GM12878 (cell line): ENCODE measurements at regions not wholly inside any gene's neighbourhood (a gene's known extent, or its start where the extent isn't known, plus 50 kb on each side); places are given as distances from the start of the nearest gene placed in this dataset.

ENCODE experiments used
- ATAC-seq: fragments of 200-7000 bp; cut with Tn5 transposase; 3 replicates; pipeline ENCODE4 v1.9.1; 2020; ENCODE audit warnings: mild to moderate bottlenecking, moderate library complexity
- BruUV-seq: library from RNA; stranded (reverse); fragments of 400-500 nt; replicated peaks from 2 replicates; lab custom pipeline; 2021; lab: Mats Ljungman, UMichigan
- CTCF ChIA-PET: fragments of 300-600 bp; sonication (Branson Sonifier 250); formaldehyde crosslinking; extraction: SDS; loops from one replicate; lab custom pipeline; 2021; ENCODE audit warnings: inconsistent platforms; lab: Yijun Ruan, JAX
- POLR2A ChIA-PET: fragments of 350-600 bp; formaldehyde crosslinking; extraction: SDS; loops from one replicate; lab custom pipeline; 2021; ENCODE audit warnings: inconsistent platforms; lab: Charles Lee
- RAD21 ChIA-PET: fragments of 300-600 bp; sonication (Branson Sonifier 250); formaldehyde crosslinking; loops from one replicate; lab custom pipeline; 2023; ENCODE audit warnings: antibody characterized with exemption; ENCODE audit not compliant: unreplicated experiment; lab: Charles Lee
- SMC1A ChIA-PET: fragments of 300-600 bp; sonication (Branson Sonifier 250); formaldehyde crosslinking; loops from one replicate; lab custom pipeline; 2023; ENCODE audit not compliant: unreplicated experiment, uncharacterized antibody; lab: Charles Lee
- DNase-seq: peaks from one replicate; pipeline ENCODE4 v3.0.0-alpha.2; 2011; ENCODE audit warnings: low read depth, low spot score
- FAIRE-seq: peaks from 3 replicates; lab custom pipeline; 2011; peaks lifted over from hg19 to GRCh38; lab: Jason Lieb, UNC
- H2AFZ ChIP-seq: 2 replicates; pipeline ENCODE4 v1.6.0; 2011; ENCODE audit warnings: low read depth, low read length, control low read depth; ENCODE audit not compliant: control insufficient read depth
- H3K27ac ChIP-seq: 2 replicates; pipeline ENCODE4 v1.5.1; 2011; ENCODE audit warnings: control low read depth; ENCODE audit not compliant: control insufficient read depth, insufficient read depth
- H3K27me3 ChIP-seq, 2 experiments: replicated peaks in 1 of 2; 2 replicates each; pipeline versions ENCODE4 v1.6.0 to v1.6.1; 2011; ENCODE audit warnings: low read length in 1 of 2; ENCODE audit not compliant: control insufficient read depth in 2 of 2, insufficient read depth in 2 of 2
- H3K36me3 ChIP-seq, 2 experiments: 2 replicates each; pipeline ENCODE4 v1.5.1; 2011; ENCODE audit warnings: low read length in 1 of 2; ENCODE audit not compliant: control insufficient read depth in 2 of 2, insufficient read depth in 2 of 2
- H3K4me1 ChIP-seq: 2 replicates; pipeline ENCODE4 v1.6.1; 2011; ENCODE audit warnings: mild to moderate bottlenecking, low read length, moderate library complexity, mixed read lengths; ENCODE audit not compliant: control insufficient read depth, insufficient read depth
- H3K4me2 ChIP-seq: 2 replicates; pipeline ENCODE4 v1.6.0; 2011; ENCODE audit warnings: control low read depth; ENCODE audit not compliant: control insufficient read depth, insufficient read depth
- H3K4me3 ChIP-seq: fragments of 200-600 bp; sonication (generic); 2 replicates; pipeline ENCODE4 v1.5.1; 2016
- H3K79me2 ChIP-seq: 2 replicates; pipeline ENCODE4 v1.6.0; 2011; ENCODE audit warnings: low read length; ENCODE audit not compliant: control insufficient read depth, insufficient read depth
- H3K9ac ChIP-seq: 2 replicates; pipeline ENCODE4 v1.8.0; 2011; ENCODE audit warnings: low read length, control low read depth, mixed read lengths; ENCODE audit not compliant: control insufficient read depth, insufficient read depth
- H3K9me3 ChIP-seq: replicated peaks from 3 replicates; pipeline ENCODE4 v1.5.1; 2011; ENCODE audit warnings: mild to moderate bottlenecking, low read length; ENCODE audit not compliant: control insufficient read depth, insufficient read depth
- H4K20me1 ChIP-seq: 2 replicates; pipeline ENCODE4 v1.6.0; 2011; ENCODE audit not compliant: control insufficient read depth, insufficient read depth
- ASH2L ChIP-seq: fragments of 300-600, 200-600 bp; sonication (generic); IDR thresholded peaks from 2 replicates; pipeline ENCODE4 v1.6.1; 2017; ENCODE audit warnings: low read depth, mild to moderate bottlenecking, borderline replicate concordance
- MYC ChIP-seq: IDR thresholded peaks from 2 replicates; pipeline ENCODE4 v1.6.1; 2011; ENCODE audit warnings: mild to moderate bottlenecking, low read length, moderate library complexity, inconsistent platforms; ENCODE audit not compliant: insufficient read depth, insufficient replicate concordance, insufficient read length, severe bottlenecking
- NFXL1 ChIP-seq: fragments of 450-650 bp; IDR thresholded peaks from 2 replicates; pipeline ENCODE4 v1.6.1; 2017; ENCODE audit warnings: antibody characterized with exemption, mild to moderate bottlenecking, borderline replicate concordance
- STAT3 ChIP-seq: IDR thresholded peaks from 2 replicates; pipeline ENCODE4 v1.6.1; 2011; ENCODE audit warnings: low read depth, low read length, improper control_type of control experiment
- ZBED1 ChIP-seq: IDR thresholded peaks from 2 replicates; pipeline ENCODE4 v1.6.1; 2016; ENCODE audit warnings: borderline replicate concordance
- ZNF217 ChIP-seq: fragments of 450-650 bp; IDR thresholded peaks from 2 replicates; pipeline ENCODE4 v1.6.1; 2017; ENCODE audit warnings: antibody characterized with exemption, mild to moderate bottlenecking
- WGBS: methylation state at CpG from one replicate; pipeline ENCODE4 v1.1.6; 2016; ENCODE audit warnings: low lambda C conversion rate; ENCODE audit not compliant: insufficient replicate concordance, insufficient coverage; ENCODE audit errors: missing lambda C conversion rate; 5-methylcytosine and 5-hydroxymethylcytosine counted together
- in situ Hi-C: fragments of 300-500 bp; cut with MboI; formaldehyde crosslinking; loops from 9 replicates; pipeline ENCODE4 v1.14.3; 2018; ENCODE audit warnings: mixed read lengths
- intact Hi-C: fragments of 100-400 bp; cut with micrococcal nuclease; formaldehyde crosslinking; loops from one replicate; pipeline ENCODE4 v1.14.2; 2022; ENCODE audit not compliant: unreplicated experiment
- TF ChIP-seq, protein P1 (sequence below): fragments of 450-650 bp; IDR thresholded peaks from 2 replicates; pipeline ENCODE4 v1.6.1; 2014; ENCODE audit warnings: mild to moderate bottlenecking
- TF ChIP-seq, protein P2 (sequence below): fragments of 150-350 bp; IDR thresholded peaks from 2 replicates; pipeline ENCODE4 v1.6.1; 2016; ENCODE audit warnings: low read depth, low read length
- TF ChIP-seq, protein P3 (sequence below): fragments of 450-650 bp; formaldehyde crosslinking; IDR thresholded peaks from 2 replicates; pipeline ENCODE4 v1.5.0; 2022; ENCODE audit warnings: mild to moderate bottlenecking, missing genetic modification characterization
- TF ChIP-seq, protein P4 (sequence below): IDR thresholded peaks from 2 replicates; pipeline ENCODE4 v1.6.1; 2011; ENCODE audit warnings: borderline replicate concordance, low read depth, mild to moderate bottlenecking, moderate library complexity, low read length; ENCODE audit not compliant: insufficient read depth, poor library complexity, severe bottlenecking

DNA sequence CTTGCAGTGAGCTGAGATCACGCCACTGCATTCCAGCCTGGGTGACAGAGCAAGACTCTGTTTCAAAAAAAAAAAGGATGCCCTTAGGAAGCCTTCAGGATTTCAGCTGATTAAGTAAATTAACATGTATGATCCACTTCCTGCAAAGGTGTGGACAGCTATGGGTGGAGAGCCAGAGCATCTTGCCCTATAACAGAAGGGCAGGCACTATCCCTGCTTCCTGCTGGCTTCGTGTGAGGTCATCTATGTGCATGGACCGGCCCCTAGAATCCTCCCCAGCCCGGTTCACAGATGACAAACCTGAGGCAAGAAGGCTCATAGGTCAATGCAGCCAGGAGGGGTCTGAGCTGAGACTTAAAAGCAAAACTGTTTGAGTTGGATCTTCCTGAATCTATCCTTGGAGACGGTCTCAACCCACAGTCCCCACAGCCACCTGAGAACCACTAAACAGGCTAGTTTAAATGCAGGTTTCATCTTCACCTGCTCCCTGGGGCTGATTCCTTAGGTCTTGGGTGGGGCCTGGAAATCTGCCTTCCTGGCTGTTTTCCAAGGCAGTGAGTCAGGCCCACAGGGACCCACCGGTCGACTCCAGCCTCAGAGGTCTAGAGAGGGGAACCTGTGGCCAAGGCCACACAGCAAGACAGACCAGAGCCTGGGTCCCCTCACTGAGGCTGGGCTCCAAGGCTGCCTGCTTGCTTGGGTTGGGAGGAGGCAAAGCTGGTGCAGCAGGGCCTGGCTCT is 55.2 kb upstream of the MPEG1 start:
- Histone ChIP-seq H3K36me3 (no peaks in the 10 kb centered on the region), H3K4me2 (no peak overlapping the region; the same call in 1 of the 2 replicates), H3K9me3 (no peaks in the 10 kb centered on the region), H3K27me3 (no peaks in the 10 kb centered on the region), H4K20me1 (no peaks in the 10 kb centered on the region), H3K9ac (no peak overlapping the region), H2AFZ (no peak overlapping the region), H3K4me3 (no peak overlapping the region), H3K27ac (0 out of 2 replicates have a peak overlapping the region, but pooled peaks have one; percentile 4), H3K4me1 (peaks cover 34% of the 10 kb centered on the region), H3K79me2 (no peaks in the 10 kb centered on the region)
- in situ Hi-C loops = no loop called here
- ChIA-PET SMC1A (interaction anchor here (1.0 to 3.8 kb wide), 11 partner anchors 8 to 168 kb away, joined by 3 to 18 read pairs (median 4); partner anchors contain the start of genes MPEG1 and OR5A1), CTCF (interaction anchor here (0.6 to 7.5 kb wide), 15 partner anchors 16 to 162 kb away, joined by 3 to 63 read pairs (median 4); partner anchors contain the start of gene DTX4), RAD21 (interaction anchor here (0.7 to 2.8 kb wide), 8 partner anchors 15 to 160 kb away, joined by 3 to 8 read pairs (median 6); partner anchors contain the start of gene DTX4), POLR2A (interaction anchor here (0.9 kb wide), 1 partner anchor 15 kb away, joined by 6 read pairs; no protein-coding TSS in a partner anchor)
- BruUV-seq = no TSS peak
- DNase-seq (no peak), ATAC-seq (peak; percentile 20), FAIRE-seq (no peak)
- 78% methylated on average over 7 of the region's 7 CpGs for WGBS
- intact Hi-C loops = loop anchor here (1.0 kb wide), 1 partner anchor 16 kb away; no protein-coding TSS in a partner anchor
- TF ChIP-seq ZNF217 (no peak), MYC (no peak), NFXL1 (no peak), ZBED1 (no peak), ASH2L (no peak), STAT3 (no peak)
- TF ChIP-seq, protein P1, sequence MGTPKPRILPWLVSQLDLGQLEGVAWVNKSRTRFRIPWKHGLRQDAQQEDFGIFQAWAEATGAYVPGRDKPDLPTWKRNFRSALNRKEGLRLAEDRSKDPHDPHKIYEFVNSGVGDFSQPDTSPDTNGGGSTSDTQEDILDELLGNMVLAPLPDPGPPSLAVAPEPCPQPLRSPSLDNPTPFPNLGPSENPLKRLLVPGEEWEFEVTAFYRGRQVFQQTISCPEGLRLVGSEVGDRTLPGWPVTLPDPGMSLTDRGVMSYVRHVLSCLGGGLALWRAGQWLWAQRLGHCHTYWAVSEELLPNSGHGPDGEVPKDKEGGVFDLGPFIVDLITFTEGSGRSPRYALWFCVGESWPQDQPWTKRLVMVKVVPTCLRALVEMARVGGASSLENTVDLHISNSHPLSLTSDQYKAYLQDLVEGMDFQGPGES = no peak
- TF ChIP-seq, protein P2, sequence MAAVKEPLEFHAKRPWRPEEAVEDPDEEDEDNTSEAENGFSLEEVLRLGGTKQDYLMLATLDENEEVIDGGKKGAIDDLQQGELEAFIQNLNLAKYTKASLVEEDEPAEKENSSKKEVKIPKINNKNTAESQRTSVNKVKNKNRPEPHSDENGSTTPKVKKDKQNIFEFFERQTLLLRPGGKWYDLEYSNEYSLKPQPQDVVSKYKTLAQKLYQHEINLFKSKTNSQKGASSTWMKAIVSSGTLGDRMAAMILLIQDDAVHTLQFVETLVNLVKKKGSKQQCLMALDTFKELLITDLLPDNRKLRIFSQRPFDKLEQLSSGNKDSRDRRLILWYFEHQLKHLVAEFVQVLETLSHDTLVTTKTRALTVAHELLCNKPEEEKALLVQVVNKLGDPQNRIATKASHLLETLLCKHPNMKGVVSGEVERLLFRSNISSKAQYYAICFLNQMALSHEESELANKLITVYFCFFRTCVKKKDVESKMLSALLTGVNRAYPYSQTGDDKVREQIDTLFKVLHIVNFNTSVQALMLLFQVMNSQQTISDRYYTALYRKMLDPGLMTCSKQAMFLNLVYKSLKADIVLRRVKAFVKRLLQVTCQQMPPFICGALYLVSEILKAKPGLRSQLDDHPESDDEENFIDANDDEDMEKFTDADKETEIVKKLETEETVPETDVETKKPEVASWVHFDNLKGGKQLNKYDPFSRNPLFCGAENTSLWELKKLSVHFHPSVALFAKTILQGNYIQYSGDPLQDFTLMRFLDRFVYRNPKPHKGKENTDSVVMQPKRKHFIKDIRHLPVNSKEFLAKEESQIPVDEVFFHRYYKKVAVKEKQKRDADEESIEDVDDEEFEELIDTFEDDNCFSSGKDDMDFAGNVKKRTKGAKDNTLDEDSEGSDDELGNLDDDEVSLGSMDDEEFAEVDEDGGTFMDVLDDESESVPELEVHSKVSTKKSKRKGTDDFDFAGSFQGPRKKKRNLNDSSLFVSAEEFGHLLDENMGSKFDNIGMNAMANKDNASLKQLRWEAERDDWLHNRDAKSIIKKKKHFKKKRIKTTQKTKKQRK = no peak
- TF ChIP-seq, protein P3, sequence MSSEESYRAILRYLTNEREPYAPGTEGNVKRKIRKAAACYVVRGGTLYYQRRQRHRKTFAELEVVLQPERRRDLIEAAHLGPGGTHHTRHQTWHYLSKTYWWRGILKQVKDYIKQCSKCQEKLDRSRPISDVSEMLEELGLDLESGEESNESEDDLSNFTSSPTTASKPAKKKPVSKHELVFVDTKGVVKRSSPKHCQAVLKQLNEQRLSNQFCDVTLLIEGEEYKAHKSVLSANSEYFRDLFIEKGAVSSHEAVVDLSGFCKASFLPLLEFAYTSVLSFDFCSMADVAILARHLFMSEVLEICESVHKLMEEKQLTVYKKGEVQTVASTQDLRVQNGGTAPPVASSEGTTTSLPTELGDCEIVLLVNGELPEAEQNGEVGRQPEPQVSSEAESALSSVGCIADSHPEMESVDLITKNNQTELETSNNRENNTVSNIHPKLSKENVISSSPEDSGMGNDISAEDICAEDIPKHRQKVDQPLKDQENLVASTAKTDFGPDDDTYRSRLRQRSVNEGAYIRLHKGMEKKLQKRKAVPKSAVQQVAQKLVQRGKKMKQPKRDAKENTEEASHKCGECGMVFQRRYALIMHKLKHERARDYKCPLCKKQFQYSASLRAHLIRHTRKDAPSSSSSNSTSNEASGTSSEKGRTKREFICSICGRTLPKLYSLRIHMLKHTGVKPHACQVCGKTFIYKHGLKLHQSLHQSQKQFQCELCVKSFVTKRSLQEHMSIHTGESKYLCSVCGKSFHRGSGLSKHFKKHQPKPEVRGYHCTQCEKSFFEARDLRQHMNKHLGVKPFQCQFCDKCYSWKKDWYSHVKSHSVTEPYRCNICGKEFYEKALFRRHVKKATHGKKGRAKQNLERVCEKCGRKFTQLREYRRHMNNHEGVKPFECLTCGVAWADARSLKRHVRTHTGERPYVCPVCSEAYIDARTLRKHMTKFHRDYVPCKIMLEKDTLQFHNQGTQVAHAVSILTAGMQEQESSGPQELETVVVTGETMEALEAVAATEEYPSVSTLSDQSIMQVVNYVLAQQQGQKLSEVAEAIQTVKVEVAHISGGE (CRISPR knock-in tag) = no peak
- TF ChIP-seq, protein P4, sequence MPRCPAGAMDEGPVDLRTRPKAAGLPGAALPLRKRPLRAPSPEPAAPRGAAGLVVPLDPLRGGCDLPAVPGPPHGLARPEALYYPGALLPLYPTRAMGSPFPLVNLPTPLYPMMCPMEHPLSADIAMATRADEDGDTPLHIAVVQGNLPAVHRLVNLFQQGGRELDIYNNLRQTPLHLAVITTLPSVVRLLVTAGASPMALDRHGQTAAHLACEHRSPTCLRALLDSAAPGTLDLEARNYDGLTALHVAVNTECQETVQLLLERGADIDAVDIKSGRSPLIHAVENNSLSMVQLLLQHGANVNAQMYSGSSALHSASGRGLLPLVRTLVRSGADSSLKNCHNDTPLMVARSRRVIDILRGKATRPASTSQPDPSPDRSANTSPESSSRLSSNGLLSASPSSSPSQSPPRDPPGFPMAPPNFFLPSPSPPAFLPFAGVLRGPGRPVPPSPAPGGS = no peak
